ENCODE measurements at regions not wholly inside any gene's neighbourhood (a gene's known extent, or its start where the extent isn't known, plus 50 kb on each side); places are given as distances from the start of the nearest gene placed in this dataset.
A peak's percentile ranks its signal among the peaks of the same experiment; 100 is the strongest.
"Not testable (repeated sequence)": the region's sequence is repeated elsewhere in the genome, so short reads cannot be mapped to it uniquely, and the experiment has no call there.

GRCh38 chr1:82152356-82153271 lies 351.9 kb downstream of the ADGRL2 start:
- FAIRE-seq = no peak

- no peak for FAIRE-seq
Measured at GRCh38 chr1:82145656-82146055, 344.9 kb downstream of the ADGRL2 start.

- FAIRE-seq = no peak
Measured at GRCh38 chr1:82143108-82143833, 342.5 kb downstream of the ADGRL2 start.

- no peak for FAIRE-seq
Measured at GRCh38 chr1:82141390-82141789, 340.7 kb downstream of the ADGRL2 start.

GRCh38 chr1:82139751-82140468 lies 339.2 kb downstream of the ADGRL2 start:
- FAIRE-seq = no peak

- FAIRE-seq = not testable (repeated sequence)
Measured at GRCh38 chr1:82136351-82136750, 335.6 kb downstream of the ADGRL2 start.

- no peak for FAIRE-seq
Measured at GRCh38 chr1:82125866-82126265, 325.1 kb downstream of the ADGRL2 start.

- FAIRE-seq = no peak
Measured at GRCh38 chr1:82125119-82125518, 324.4 kb downstream of the ADGRL2 start.

- FAIRE-seq = no peak
Measured at GRCh38 chr1:82121421-82121820, 320.7 kb downstream of the ADGRL2 start.

GRCh38 chr1:82116105-82116504 lies 315.4 kb downstream of the ADGRL2 start:
- FAIRE-seq = no peak

- FAIRE-seq = no peak
Measured at GRCh38 chr1:82114887-82115286, 314.2 kb downstream of the ADGRL2 start.

GRCh38 chr1:82110366-82111254 lies 309.9 kb downstream of the ADGRL2 start:
- no peak for FAIRE-seq

GRCh38 chr1:82108843-82109242 lies 308.1 kb downstream of the ADGRL2 start:
- FAIRE-seq = no peak

- FAIRE-seq = no peak
Measured at GRCh38 chr1:82106672-82107071, 305.9 kb downstream of the ADGRL2 start.

- no peak for FAIRE-seq
Measured at GRCh38 chr1:82099170-82099569, 298.4 kb downstream of the ADGRL2 start.

GRCh38 chr1:82094136-82094535 lies 293.4 kb downstream of the ADGRL2 start:
- FAIRE-seq = no peak

GRCh38 chr1:82091729-82092128 lies 291.0 kb downstream of the ADGRL2 start:
- no peak for FAIRE-seq

GRCh38 chr1:82091265-82091664 lies 290.5 kb downstream of the ADGRL2 start:
- FAIRE-seq = no peak

GRCh38 chr1:82090104-82090503 lies 289.4 kb downstream of the ADGRL2 start:
- peak; percentile 25 for FAIRE-seq

GRCh38 chr1:82086739-82087138 lies 286.0 kb downstream of the ADGRL2 start:
- FAIRE-seq = no peak

- no peak for FAIRE-seq
Measured at GRCh38 chr1:82079607-82080006, 278.9 kb downstream of the ADGRL2 start.

- FAIRE-seq = no peak
Measured at GRCh38 chr1:82073659-82074058, 272.9 kb downstream of the ADGRL2 start.
